NCI-H1694 treated with DMSO at 0.1 percent for 48 hours (cell line): ENCODE measurements at regions not wholly inside any gene's neighbourhood (a gene's known extent, or its start where the extent isn't known, plus 50 kb on each side); places are given as distances from the start of the nearest gene placed in this dataset.

Experiments
- DNase-seq: peaks from one replicate; lab custom pipeline; 2025; lab: John Stamatoyannopoulos, UW

DNA sequence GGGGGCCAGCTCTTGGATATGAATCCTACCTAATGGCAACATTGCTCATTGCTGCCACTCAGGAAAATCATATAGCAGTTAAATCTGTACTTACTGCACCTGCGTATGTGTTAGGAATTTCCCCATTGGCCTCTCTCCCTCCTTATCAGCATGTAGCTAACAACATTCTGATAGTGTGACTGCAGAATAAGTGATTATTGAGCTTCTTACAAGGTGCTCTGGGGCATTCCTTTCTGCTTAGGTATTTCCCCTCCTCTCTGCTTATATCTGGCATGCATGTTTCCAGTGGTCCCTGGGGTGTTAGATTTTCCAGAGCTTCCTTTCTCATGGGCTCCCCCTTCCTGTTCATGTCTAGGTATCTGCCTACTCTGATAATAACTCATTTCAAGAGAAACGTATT is 414.1 kb upstream of the SLITRK1 start:
- DNase-seq: no peak

- DNase-seq: no peak
Observed at GRCh38 chr13:84294576-84294975, 412.3 kb upstream of the SLITRK1 start.

- DNase-seq: no peak
Observed at GRCh38 chr13:84290386-84290785, 408.1 kb upstream of the SLITRK1 start.

DNA sequence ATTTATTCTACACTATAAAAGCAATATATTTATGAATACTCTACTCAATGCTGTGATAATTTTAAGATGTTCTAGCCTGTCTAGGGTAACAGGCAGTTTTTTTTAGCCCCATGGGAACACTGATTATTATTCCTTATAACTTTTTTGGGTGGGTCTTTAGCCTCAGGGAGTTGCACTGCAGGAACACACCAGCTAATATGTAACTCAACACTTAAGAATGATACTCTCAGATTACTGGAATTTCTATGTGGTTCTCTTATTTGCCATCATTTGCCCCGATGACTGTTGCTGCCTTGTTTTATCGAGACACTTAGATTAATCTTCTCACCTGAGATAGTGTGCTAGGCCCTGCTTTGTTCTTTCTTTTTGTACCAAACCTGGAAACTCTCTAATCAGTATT is 396.9 kb upstream of the SLITRK1 start:
- DNase-seq: no peak

GRCh38 chr13:84272877-84273562 is 390.7 kb upstream of the SLITRK1 start:
- DNase-seq: no peak

- DNase-seq: no peak
Observed at GRCh38 chr13:84265257-84265764, 383.0 kb upstream of the SLITRK1 start.

GRCh38 chr13:84263354-84264069 is 381.2 kb upstream of the SLITRK1 start:
- no peak for DNase-seq

DNA sequence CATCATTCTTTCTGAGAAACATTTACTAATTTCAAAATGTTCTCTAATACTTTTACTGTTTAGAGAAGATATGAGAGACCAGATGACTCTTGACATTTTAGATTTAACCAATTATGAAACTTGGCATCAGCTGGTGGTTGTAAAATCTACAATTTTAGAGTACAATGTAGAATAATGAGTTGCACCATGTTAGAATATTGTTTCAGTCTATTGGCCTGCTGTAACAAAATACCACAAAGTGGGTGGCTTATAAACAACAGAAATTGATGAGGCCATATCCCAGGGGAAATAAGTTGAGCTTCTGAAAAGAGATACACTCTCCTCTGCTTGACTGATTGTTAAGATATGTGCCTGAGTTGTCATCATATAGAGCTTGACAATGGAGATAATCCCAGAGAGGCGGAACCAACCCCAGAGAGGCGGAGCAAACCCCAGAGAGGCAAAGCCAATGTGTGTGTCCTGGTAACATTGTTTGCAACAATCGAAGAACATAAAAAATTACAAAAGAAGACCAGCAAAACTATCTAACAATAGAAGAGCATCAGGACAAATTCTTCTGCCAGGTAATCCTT is 373.0 kb upstream of the SLITRK1 start:
- no peak for DNase-seq

- no peak for DNase-seq
Observed at GRCh38 chr13:84249463-84249862, 367.2 kb upstream of the SLITRK1 start.

DNA sequence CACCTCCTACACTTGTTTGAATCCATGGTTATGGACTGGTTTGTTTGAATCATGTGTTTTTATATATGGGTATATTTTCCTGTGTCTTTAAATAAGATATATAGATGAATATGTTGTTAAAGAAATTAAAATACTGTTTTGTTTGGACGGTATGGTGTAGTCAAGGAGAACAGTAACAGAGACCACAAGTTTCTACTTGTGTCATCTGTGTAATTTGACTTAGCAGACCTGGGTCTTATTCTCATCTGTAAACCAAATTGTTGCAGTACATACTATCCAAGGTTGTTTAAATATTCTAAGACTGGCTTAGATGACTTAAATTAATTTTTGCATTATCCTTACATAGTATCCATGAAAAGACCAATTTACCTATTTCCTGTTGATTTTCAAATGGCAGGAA is 361.1 kb upstream of the SLITRK1 start:
- no peak for DNase-seq

DNA sequence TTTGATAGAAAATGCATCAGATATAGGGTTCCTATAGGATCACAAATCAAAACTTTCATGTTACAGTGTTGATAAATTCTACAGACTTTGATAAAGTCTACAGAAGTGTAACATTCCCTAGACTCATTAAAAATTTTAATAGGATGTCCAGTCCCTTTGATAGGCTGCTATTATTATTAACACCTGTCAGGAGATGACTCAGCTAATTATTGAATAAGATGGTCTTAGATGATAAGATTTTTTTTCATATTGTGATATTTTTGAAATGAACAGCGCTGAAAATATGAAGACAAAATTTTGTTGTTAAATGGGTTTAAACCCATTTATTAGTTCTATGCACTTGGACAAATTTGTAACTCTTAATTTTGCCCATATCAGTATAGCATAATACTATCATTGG is 356.8 kb upstream of the SLITRK1 start:
- DNase-seq: no peak

- DNase-seq: no peak
Observed at GRCh38 chr13:84238381-84238780, 356.1 kb upstream of the SLITRK1 start.

GRCh38 chr13:84237143-84237542 is 354.9 kb upstream of the SLITRK1 start:
- no peak for DNase-seq

- no peak for DNase-seq
Observed at GRCh38 chr13:84234416-84234815, 352.1 kb upstream of the SLITRK1 start.

- DNase-seq: no peak
Observed at GRCh38 chr13:84230568-84230967, 348.3 kb upstream of the SLITRK1 start.

DNA sequence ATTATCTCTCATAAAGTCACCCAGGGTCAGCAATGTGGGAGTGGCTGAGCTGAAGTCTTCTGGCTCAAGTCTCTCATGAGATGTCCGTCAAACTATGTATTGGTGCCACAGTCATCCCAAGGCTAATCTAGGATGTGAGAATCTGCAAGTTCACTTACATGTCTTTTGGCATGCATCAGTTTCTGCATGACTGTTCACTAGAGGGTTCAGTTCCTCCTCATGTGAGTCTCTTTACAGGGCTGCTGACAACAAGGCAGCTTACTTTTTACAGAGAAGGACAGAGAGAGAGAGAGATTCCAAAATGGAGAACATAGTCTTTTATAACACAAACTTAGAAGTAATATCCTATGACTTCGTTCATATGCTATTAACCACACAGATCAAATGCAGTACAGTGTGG is 328.8 kb upstream of the SLITRK1 start:
- no peak for DNase-seq

GRCh38 chr13:84208246-84208910 is 326.1 kb upstream of the SLITRK1 start:
- peak; percentile 8 for DNase-seq

DNA sequence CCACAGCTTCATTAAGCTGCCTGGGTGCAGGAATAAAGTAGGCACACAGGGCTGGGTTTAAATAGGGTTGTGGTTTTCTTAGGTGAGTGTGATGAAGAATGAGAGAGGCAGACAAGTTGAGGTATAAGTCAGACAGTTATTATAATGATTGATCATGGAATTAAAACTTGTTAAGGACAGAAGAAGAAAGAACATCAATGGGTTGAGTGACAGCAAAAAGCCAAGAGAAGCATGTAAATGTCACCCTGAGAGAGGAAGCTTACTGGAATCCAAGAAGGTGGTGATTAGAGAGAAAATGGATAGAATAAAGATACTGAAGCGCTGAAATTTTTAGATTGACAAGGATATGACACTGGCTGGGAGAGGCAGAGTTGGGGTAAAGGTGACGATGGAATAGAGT is 325.2 kb upstream of the SLITRK1 start:
- DNase-seq: no peak

GRCh38 chr13:84200971-84201370 is 318.7 kb upstream of the SLITRK1 start:
- DNase-seq: no peak

GRCh38 chr13:84192125-84192524 is 309.9 kb upstream of the SLITRK1 start:
- DNase-seq: no peak

- DNase-seq: no peak
Observed at GRCh38 chr13:84191139-84191538, 308.9 kb upstream of the SLITRK1 start.

DNA sequence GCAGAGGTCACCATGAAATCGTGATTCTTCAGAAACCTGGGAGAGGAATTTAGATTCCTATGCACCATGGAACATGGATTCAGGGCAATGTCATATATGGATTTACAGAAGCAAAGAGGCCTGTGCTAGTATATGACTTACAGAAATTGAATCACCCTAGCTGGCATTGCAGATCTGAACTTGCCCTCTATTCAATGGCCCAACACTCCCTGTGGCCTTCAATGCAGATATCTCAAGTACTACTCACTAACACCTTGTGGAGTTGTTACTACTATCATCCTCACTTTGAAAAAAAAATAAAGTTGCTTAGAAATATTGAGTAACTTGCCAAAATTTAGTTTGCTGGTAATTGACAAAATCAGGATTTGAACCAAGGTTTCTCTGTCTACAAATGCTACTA is 305.4 kb upstream of the SLITRK1 start:
- DNase-seq: no peak
